OCI-LY1 (cell line): ENCODE measurements at regions not wholly inside any gene's neighbourhood (a gene's known extent, or its start where the extent isn't known, plus 50 kb on each side); places are given as distances from the start of the nearest gene placed in this dataset.
"Not testable (repeated sequence)": the region's sequence is repeated elsewhere in the genome, so short reads cannot be mapped to it uniquely, and the experiment has no call there.

Experiments used
- H2AFZ ChIP-seq: fragments of 200-600 bp; sonication (generic), shearing (Covaris generic); 2 replicates; pipeline ENCODE4 v1.6.0; 2014; ENCODE audit warnings: antibody characterized with exemption, mild to moderate bottlenecking, low read length
- H3F3A ChIP-seq: fragments of 200-600 bp; sonication (generic), shearing (Covaris generic); 2 replicates; pipeline ENCODE4 v1.6.0; 2014; ENCODE audit warnings: mild to moderate bottlenecking, antibody characterized with exemption, low read length, moderate library complexity; ENCODE audit not compliant: insufficient read depth
- H3K27ac ChIP-seq: fragments of 200-600 bp; sonication (generic); 2 replicates; pipeline ENCODE4 v1.5.1; 2014; ENCODE audit warnings: low read length, mixed run types, mild to moderate bottlenecking, low read depth; ENCODE audit not compliant: poor library complexity, severe bottlenecking
- H3K27me3 ChIP-seq: fragments of 200-600 bp; sonication (generic); 2 replicates; pipeline ENCODE4 v1.6.0; 2014; ENCODE audit warnings: antibody characterized with exemption, mild to moderate bottlenecking, low read length, moderate library complexity; ENCODE audit not compliant: insufficient read depth
- H3K36me3 ChIP-seq: fragments of 200-600 bp; sonication (generic); 2 replicates; pipeline ENCODE4 v1.6.1; 2014; ENCODE audit warnings: mild to moderate bottlenecking, antibody characterized with exemption, low read length, moderate library complexity, mixed read lengths; ENCODE audit not compliant: insufficient read depth
- H3K4me1 ChIP-seq: fragments of 200-600 bp; sonication (generic); 2 replicates; pipeline ENCODE4 v1.5.1; 2014; ENCODE audit warnings: mild to moderate bottlenecking, low read length, moderate library complexity; ENCODE audit not compliant: insufficient read depth, severe bottlenecking
- H3K4me2 ChIP-seq: fragments of 200-600 bp; sonication (generic), shearing (Covaris generic); 2 replicates; pipeline ENCODE4 v1.6.1; 2014; ENCODE audit warnings: low read length
- H3K4me3 ChIP-seq: fragments of 200-600 bp; sonication (generic); 2 replicates; pipeline ENCODE4 v1.5.1; 2014; ENCODE audit warnings: low read length, low read depth, mild to moderate bottlenecking, mixed read lengths; ENCODE audit not compliant: poor library complexity, severe bottlenecking
- H3K79me2 ChIP-seq: fragments of 200-600 bp; shearing (Covaris generic); 2 replicates; pipeline ENCODE4 v1.6.1; 2016; ENCODE audit warnings: mixed run types, low read length, mixed read lengths; ENCODE audit not compliant: insufficient read depth
- H3K9ac ChIP-seq: fragments of 200-600 bp; sonication (generic), shearing (Covaris generic); 2 replicates; pipeline ENCODE4 v1.6.1; 2014; ENCODE audit warnings: mild to moderate bottlenecking, low read length, mixed read lengths
- H3K9me2 ChIP-seq: fragments of 200-600 bp; sonication (generic), shearing (Covaris generic); 2 replicates; pipeline ENCODE4 v1.6.1; 2014; ENCODE audit warnings: low read depth, mild to moderate bottlenecking, low read length, mixed read lengths
- H3K9me3 ChIP-seq: fragments of 200-600 bp; shearing (Covaris generic); 2 replicates; pipeline ENCODE4 v1.6.1; 2014; ENCODE audit warnings: low read length, mixed read lengths
- H4K20me1 ChIP-seq: fragments of 200-600 bp; sonication (generic), shearing (Covaris generic); 2 replicates; pipeline ENCODE4 v1.6.0; 2016; ENCODE audit warnings: mild to moderate bottlenecking, low read length; ENCODE audit not compliant: insufficient read depth
- CTCF ChIP-seq: fragments of 200-600 bp; sonication (generic), shearing (Covaris generic); IDR thresholded peaks from 2 replicates; pipeline ENCODE4 v1.5.1; 2017; ENCODE audit warnings: mild to moderate bottlenecking, antibody characterized with exemption, low read length, moderate library complexity, mixed read lengths
- EZH2 ChIP-seq: fragments of 200-600 bp; sonication (generic), shearing (Covaris generic); IDR thresholded peaks from 2 replicates; pipeline ENCODE4 v1.8.0; 2017; ENCODE audit warnings: borderline replicate concordance, mixed run types, mild to moderate bottlenecking, antibody characterized with exemption, low read length, moderate library complexity, mixed read lengths

- Histone ChIP-seq H3K27ac (no peak overlapping the region), H3K9me3 (no peaks in the 10 kb centered on the region), H3K27me3 (no peaks in the 10 kb centered on the region), H3F3A (no peaks in the 10 kb centered on the region), H3K4me2 (no peak overlapping the region), H3K4me3 (no peak overlapping the region), H3K4me1 (no peaks in the 10 kb centered on the region), H3K9me2 (no peaks in the 10 kb centered on the region), H3K9ac (no peak overlapping the region), H3K79me2 (no peaks in the 10 kb centered on the region), H3K36me3 (no peaks in the 10 kb centered on the region), H4K20me1 (no peaks in the 10 kb centered on the region), H2AFZ (no peak overlapping the region)
- TF ChIP-seq EZH2 (no peak), CTCF (no peak)
Observed at GRCh38 chr9:25117791-25118190, 560.5 kb downstream of the TUSC1 start.

GRCh38 chr9:25102204-25102603, 556.5 kb upstream of the IZUMO3 start:
- not testable (repeated sequence) for H3F3A ChIP-seq, H3K4me2 ChIP-seq

GRCh38 chr9:25094518-25094917, 548.8 kb upstream of the IZUMO3 start:
- H3K9me3 ChIP-seq, result no peaks in the 10 kb centered on the region
- no peaks in the 10 kb centered on the region for H3K9me2 ChIP-seq
- no peaks in the 10 kb centered on the region for H3F3A ChIP-seq
- H4K20me1 ChIP-seq, result no peaks in the 10 kb centered on the region
- H3K4me1 ChIP-seq, result no peaks in the 10 kb centered on the region
- no peaks in the 10 kb centered on the region for H3K79me2 ChIP-seq
- no peak overlapping the region for H2AFZ ChIP-seq
- H3K27me3 ChIP-seq, result no peaks in the 10 kb centered on the region
- no peak overlapping the region for H3K27ac ChIP-seq
- TF ChIP-seq EZH2 (no peak), CTCF (no peak)
- H3K4me3 ChIP-seq, result no peak overlapping the region
- no peaks in the 10 kb centered on the region for H3K36me3 ChIP-seq
- H3K9ac ChIP-seq, result no peak overlapping the region
- no peak overlapping the region for H3K4me2 ChIP-seq

More at GRCh38 chr9:25102204-25102603, 556.5 kb upstream of the IZUMO3 start:
- not testable (repeated sequence) for H3K36me3 ChIP-seq, H3K4me3 ChIP-seq, H3K9me2 ChIP-seq, H2AFZ ChIP-seq, H3K79me2 ChIP-seq, H3K4me1 ChIP-seq, H3K9ac ChIP-seq, H3K9me3 ChIP-seq, H4K20me1 ChIP-seq, H3K27me3 ChIP-seq, H3K27ac ChIP-seq

GRCh38 chr9:25078202-25078601, 532.5 kb upstream of the IZUMO3 start:
- no peaks in the 10 kb centered on the region for H3F3A ChIP-seq
- no peaks in the 10 kb centered on the region for H3K4me1 ChIP-seq
- H2AFZ ChIP-seq, result no peak overlapping the region
- no peak overlapping the region for H3K27ac ChIP-seq
- H3K27me3 ChIP-seq, result no peaks in the 10 kb centered on the region
- no peak overlapping the region for H3K9ac ChIP-seq
- H3K36me3 ChIP-seq, result no peaks in the 10 kb centered on the region
- H3K79me2 ChIP-seq, result no peaks in the 10 kb centered on the region
- H3K4me3 ChIP-seq, result no peak overlapping the region
- no peak overlapping the region for H3K4me2 ChIP-seq
- H3K9me2 ChIP-seq, result no peaks in the 10 kb centered on the region
- no peaks in the 10 kb centered on the region for H4K20me1 ChIP-seq
- H3K9me3 ChIP-seq, result no peaks in the 10 kb centered on the region
- TF ChIP-seq EZH2 (no peak), CTCF (no peak)
